ENCODE measurements at regions not wholly inside any gene's neighbourhood (a gene's known extent, or its start where the extent isn't known, plus 50 kb on each side); places are given as distances from the start of the nearest gene placed in this dataset.
"Not testable (repeated sequence)": the region's sequence is repeated elsewhere in the genome, so short reads cannot be mapped to it uniquely, and the experiment has no call there.

- POLR2A ChIA-PET = no interaction called here
- CTCF ChIA-PET = no interaction called here
Measured at GRCh38 chr2:59339837-59340207, 1098.7 kb upstream of the FANCL start.

GRCh38 chr2:59339121-59339836, 1098.2 kb upstream of the FANCL start:
- ChIA-PET CTCF (no interaction called here), POLR2A (no interaction called here)

- ChIA-PET POLR2A (no interaction called here), CTCF (no interaction called here)
Measured at GRCh38 chr2:59333007-59333406, 1091.9 kb upstream of the FANCL start.

GRCh38 chr2:59326581-59327365, 1085.6 kb upstream of the FANCL start:
- CTCF ChIA-PET, POLR2A ChIA-PET: not testable (repeated sequence)

GRCh38 chr2:59322870-59323269, 1081.7 kb upstream of the FANCL start:
- POLR2A ChIA-PET = no interaction called here
- CTCF ChIA-PET = no interaction called here

GRCh38 chr2:59322005-59322404, 1080.9 kb upstream of the FANCL start:
- POLR2A ChIA-PET = no interaction called here
- CTCF ChIA-PET = no interaction called here

- POLR2A ChIA-PET = no interaction called here
- CTCF ChIA-PET = no interaction called here
Measured at GRCh38 chr2:59314031-59314766, 1073.1 kb upstream of the FANCL start.

GRCh38 chr2:59312967-59313940, 1072.1 kb upstream of the FANCL start:
- ChIA-PET POLR2A (no interaction called here), CTCF (no interaction called here)

GRCh38 chr2:59312029-59312428, 1070.9 kb upstream of the FANCL start:
- ChIA-PET POLR2A (no interaction called here), CTCF (no interaction called here)

DNA sequence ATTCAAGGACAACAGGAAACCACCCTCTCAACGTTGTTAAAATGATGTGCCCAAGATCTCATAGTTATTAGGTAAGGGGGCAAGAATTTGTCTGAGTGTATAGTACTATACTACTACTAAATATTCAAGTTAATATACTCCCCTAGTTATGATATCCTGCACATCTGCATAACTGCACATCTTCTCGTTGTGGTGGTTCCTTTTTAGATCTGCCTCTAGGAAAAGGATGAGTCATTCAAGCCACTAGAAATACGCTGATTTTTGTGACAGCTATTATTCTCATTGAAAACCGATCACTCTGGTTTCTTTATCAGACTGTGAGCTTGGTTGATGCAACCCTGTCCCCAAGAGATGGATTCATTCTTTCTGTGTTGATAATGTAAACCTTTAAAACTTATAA, 1067.0 kb upstream of the FANCL start:
- ChIA-PET POLR2A (no interaction called here), CTCF (no interaction called here)

- ChIA-PET CTCF (no interaction called here), POLR2A (no interaction called here)
Measured at GRCh38 chr2:59307196-59307595, 1066.1 kb upstream of the FANCL start.

DNA sequence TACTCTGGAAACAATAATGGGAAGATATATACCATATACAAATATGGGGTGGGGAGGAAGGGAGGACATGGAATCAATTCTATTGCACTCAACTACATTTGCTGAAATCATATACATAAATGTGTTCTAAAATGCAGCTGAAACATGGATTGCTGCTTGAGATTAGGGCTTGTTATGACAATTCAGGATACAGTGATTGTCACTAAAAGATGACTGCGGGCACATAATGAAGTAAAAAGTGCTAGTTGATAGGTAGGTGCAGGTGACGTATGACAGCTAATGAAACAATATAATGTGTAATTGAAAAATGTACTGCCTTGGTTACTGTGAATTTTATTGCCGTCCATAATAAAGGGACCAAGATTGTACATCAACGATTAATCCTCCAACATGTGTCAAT, 1062.1 kb upstream of the FANCL start:
- POLR2A ChIA-PET = no interaction called here
- CTCF ChIA-PET = no interaction called here

- CTCF ChIA-PET = interaction anchor here (1.4 kb wide), 1 partner anchor 14 kb away, joined by 3 read pairs; no protein-coding TSS in a partner anchor
- POLR2A ChIA-PET = no interaction called here
Measured at GRCh38 chr2:59302683-59303082, 1061.6 kb upstream of the FANCL start.

- POLR2A ChIA-PET = no interaction called here
- CTCF ChIA-PET = interaction anchor here (1.4 kb wide), 1 partner anchor 15 kb away, joined by 3 read pairs; no protein-coding TSS in a partner anchor
Measured at GRCh38 chr2:59301466-59302402, 1060.6 kb upstream of the FANCL start.

GRCh38 chr2:59297816-59298215, 1056.7 kb upstream of the FANCL start:
- CTCF ChIA-PET = no interaction called here
- POLR2A ChIA-PET = no interaction called here

DNA sequence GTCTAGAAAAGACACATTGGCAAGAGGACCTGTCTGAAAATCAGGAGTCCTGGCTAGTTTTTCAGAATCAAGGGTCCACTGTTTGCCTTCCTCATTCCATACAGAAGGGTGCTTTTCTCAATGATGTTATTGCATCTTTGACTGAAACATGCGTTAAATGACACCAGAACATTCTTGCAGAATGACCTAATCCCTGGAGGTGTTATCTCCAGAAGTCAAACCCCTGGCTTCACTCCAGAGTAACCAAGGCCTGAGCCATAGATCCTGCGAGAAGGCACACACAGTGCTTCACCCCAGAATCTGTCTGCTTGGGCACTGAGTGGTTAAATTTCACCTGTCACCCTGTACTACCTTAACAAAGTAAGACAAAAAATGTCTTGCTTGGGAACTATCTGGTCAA, 1055.2 kb upstream of the FANCL start:
- CTCF ChIA-PET = no interaction called here
- POLR2A ChIA-PET = no interaction called here

- POLR2A ChIA-PET = no interaction called here
- CTCF ChIA-PET = no interaction called here
Measured at GRCh38 chr2:59295524-59296162, 1054.5 kb upstream of the FANCL start.

DNA sequence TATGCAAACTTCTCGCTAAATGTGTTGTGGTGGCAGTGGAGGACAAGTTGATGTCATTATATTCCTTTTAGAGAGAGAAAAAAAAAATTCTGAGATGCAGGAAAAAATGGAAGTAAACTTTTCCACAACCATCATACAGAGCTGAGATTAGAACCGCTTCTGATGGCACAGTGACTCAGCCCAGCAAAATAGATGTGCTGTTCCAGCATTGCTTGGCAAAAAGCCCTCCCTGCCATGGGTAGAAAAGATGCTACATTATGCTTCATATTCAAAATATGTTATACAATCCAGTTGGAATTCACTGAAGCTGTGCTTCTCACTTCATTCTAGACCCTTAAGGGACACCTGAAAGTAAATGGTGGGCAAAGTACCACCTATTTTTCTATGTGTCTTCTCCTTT, 1047.6 kb upstream of the FANCL start:
- POLR2A ChIA-PET = no interaction called here
- CTCF ChIA-PET = no interaction called here

All from activated CD8-positive, alpha-beta memory T cell treated with anti-CD3 and anti-CD28 coated beads for 36 hours (primary cell).